Body of pancreas (tissue), 4 donors: ENCODE measurements at regions not wholly inside any gene's neighbourhood (a gene's known extent, or its start where the extent isn't known, plus 50 kb on each side); places are given as distances from the start of the nearest gene placed in this dataset.

ENCODE experiments used
- ATAC-seq: fragments of 150-250 bp; one replicate; pipeline ENCODE4 v1.9.1; 2016
- DNase-seq, 4 donors: peaks; one replicate each; pipeline ENCODE4 v3.0.0-alpha.2; 2019
- H3K27ac ChIP-seq, 4 donors: fragments of 200-600 bp; sonication (generic); 1 replicate in 3 of 4; 2 replicates in 1 of 4; pipeline versions ENCODE4 v1.5.1 to v1.6.1; 2016 to 2019; ENCODE audit warnings: mild to moderate bottlenecking in 1 of 4, mixed read lengths in 1 of 4, moderate library complexity in 1 of 4
- H3K27me3 ChIP-seq, 2 donors: fragments of 200-600 bp; sonication (generic); one replicate each; pipeline ENCODE4 v1.6.0; 2016; ENCODE audit warnings: mild to moderate bottlenecking in 1 of 2
- H3K36me3 ChIP-seq, 2 donors: fragments of 200-600 bp; sonication (generic); replicated peaks in 1 of 2; 2 replicates each; pipeline ENCODE4 v1.5.1; 2016; ENCODE audit warnings: low read depth in 2 of 2; ENCODE audit not compliant: insufficient read depth in 1 of 2
- H3K4me1 ChIP-seq: fragments of 200-600 bp; sonication (generic); one replicate; pipeline ENCODE4 v1.6.0; 2016
- H3K4me3 ChIP-seq, 2 donors: fragments of 200-600 bp; sonication (generic); 1 replicate in 1 of 2; 2 replicates in 1 of 2; pipeline ENCODE4 v1.5.1; 2016 to 2019
- H3K9me3 ChIP-seq, 3 donors: fragments of 200-600 bp; sonication (generic); 1 replicate in 2 of 3; 2 replicates in 1 of 3; pipeline ENCODE4 v1.5.1; 2016
- CTCF ChIP-seq, 7 experiments: fragments of 450-650 bp in 4 of 7; fragments of 200-600 bp in 3 of 7; sonication (generic) in 3 of 7; IDR thresholded peaks; one replicate each; pipeline ENCODE4 v1.5.1; 2016 to 2019; ENCODE audit warnings: antibody characterized with exemption in 7 of 7
- POLR2A ChIP-seq, 3 donors: fragments of 450-650 bp; IDR thresholded peaks; one replicate each; pipeline ENCODE4 v1.6.1; 2016; ENCODE audit warnings: antibody characterized with exemption in 3 of 3, mild to moderate bottlenecking in 2 of 3
- WGBS, 2 donors: methylation state at CpG; one replicate each; pipeline ENCODE4 v1.1.5; 2017; 5-methylcytosine and 5-hydroxymethylcytosine counted together
- intact Hi-C: fragments of 100-400 bp; cut with DNase I; formaldehyde crosslinking; loops from one replicate; pipeline ENCODE4 v1.15.1; 2023

- WGBS, 2 donors: 28 to 31% methylated on average over 1 of the region's 1 CpG
- ATAC-seq (no peak), DNase-seq (no peak)
- H3K36me3 ChIP-seq: no peaks in the 10 kb centered on the region
- H3K9me3 ChIP-seq: no peaks in the 10 kb centered on the region
- no peaks in the 10 kb centered on the region for H3K27me3 ChIP-seq
- no peaks in the 10 kb centered on the region for H3K4me1 ChIP-seq
- TF ChIP-seq CTCF (IDR thresholded peaks at IDR 0.05): no peak
- no peak for TF ChIP-seq POLR2A (IDR thresholded peaks at IDR 0.05)
- intact Hi-C loops: no loop called here
- no peak overlapping the region for H3K4me3 ChIP-seq
- no peak overlapping the region for H3K27ac ChIP-seq
Measured at GRCh38 chr3:1007866-1008265, 85.0 kb upstream of the CNTN6 start.

- intact Hi-C loops: no loop called here
- H3K36me3 ChIP-seq: no peaks in the 10 kb centered on the region
- WGBS, 2 donors: 56 to 80% methylated on average over 1 of the region's 1 CpG
- DNase-seq: no peak
- TF ChIP-seq POLR2A (IDR thresholded peaks at IDR 0.05) (no peak), CTCF (IDR thresholded peaks at IDR 0.05) (no peak)
- no peaks in the 10 kb centered on the region for H3K27me3 ChIP-seq
- no peak overlapping the region for H3K4me3 ChIP-seq
- no peaks in the 10 kb centered on the region for H3K9me3 ChIP-seq
- H3K27ac ChIP-seq: no peak overlapping the region
- H3K4me1 ChIP-seq: no peaks in the 10 kb centered on the region
- no peak for ATAC-seq
Measured at GRCh38 chr3:1010228-1010627, 82.6 kb upstream of the CNTN6 start.

- intact Hi-C loops: no loop called here
- no peak overlapping the region for H3K27ac ChIP-seq
- H3K4me1 ChIP-seq: no peaks in the 10 kb centered on the region
- TF ChIP-seq CTCF (IDR thresholded peaks at IDR 0.05) (no peak), POLR2A (IDR thresholded peaks at IDR 0.05) (no peak)
- H3K36me3 ChIP-seq: no peaks in the 10 kb centered on the region
- ATAC-seq: no peak
- 36 to 50% methylated on average over 2 of the region's 2 CpGs for WGBS, 2 donors
- no peak for DNase-seq
- H3K9me3 ChIP-seq: no peaks in the 10 kb centered on the region
- H3K4me3 ChIP-seq: no peak overlapping the region
- no peaks in the 10 kb centered on the region for H3K27me3 ChIP-seq
Measured at GRCh38 chr3:1015826-1016225, 77.0 kb upstream of the CNTN6 start.

- no peak for ATAC-seq
- TF ChIP-seq POLR2A (IDR thresholded peaks at IDR 0.05) (no peak), CTCF (IDR thresholded peaks at IDR 0.05) (no peak)
- intact Hi-C loops: no loop called here
Measured at GRCh38 chr3:1017870-1018269, 75.0 kb upstream of the CNTN6 start.

GRCh38 chr3:1019157-1019556, 73.7 kb upstream of the CNTN6 start:
- no peak overlapping the region for H3K4me3 ChIP-seq
- H3K27me3 ChIP-seq: no peaks in the 10 kb centered on the region
- H3K9me3 ChIP-seq: no peaks in the 10 kb centered on the region
- no peak for TF ChIP-seq POLR2A (IDR thresholded peaks at IDR 0.05)
- TF ChIP-seq CTCF (IDR thresholded peaks at IDR 0.05): no peak
- H3K27ac ChIP-seq: no peak overlapping the region
- H3K4me1 ChIP-seq: no peaks in the 10 kb centered on the region
- DNase-seq (no peak), ATAC-seq (no peak)
- intact Hi-C loops: no loop called here
- H3K36me3 ChIP-seq: no peaks in the 10 kb centered on the region
- 24 to 34% methylated on average over 2 of the region's 2 CpGs for WGBS, 2 donors

More at GRCh38 chr3:1017870-1018269, 75.0 kb upstream of the CNTN6 start:
- Histone ChIP-seq H3K27me3 (no peaks in the 10 kb centered on the region), H3K27ac (no peak overlapping the region), H3K4me1 (no peaks in the 10 kb centered on the region), H3K9me3 (no peaks in the 10 kb centered on the region), H3K4me3 (no peak overlapping the region), H3K36me3 (no peaks in the 10 kb centered on the region)
- DNase-seq: no peak
